ENCODE measurements at regions not wholly inside any gene's neighbourhood (a gene's known extent, or its start where the extent isn't known, plus 50 kb on each side); places are given as distances from the start of the nearest gene placed in this dataset.

DNA sequence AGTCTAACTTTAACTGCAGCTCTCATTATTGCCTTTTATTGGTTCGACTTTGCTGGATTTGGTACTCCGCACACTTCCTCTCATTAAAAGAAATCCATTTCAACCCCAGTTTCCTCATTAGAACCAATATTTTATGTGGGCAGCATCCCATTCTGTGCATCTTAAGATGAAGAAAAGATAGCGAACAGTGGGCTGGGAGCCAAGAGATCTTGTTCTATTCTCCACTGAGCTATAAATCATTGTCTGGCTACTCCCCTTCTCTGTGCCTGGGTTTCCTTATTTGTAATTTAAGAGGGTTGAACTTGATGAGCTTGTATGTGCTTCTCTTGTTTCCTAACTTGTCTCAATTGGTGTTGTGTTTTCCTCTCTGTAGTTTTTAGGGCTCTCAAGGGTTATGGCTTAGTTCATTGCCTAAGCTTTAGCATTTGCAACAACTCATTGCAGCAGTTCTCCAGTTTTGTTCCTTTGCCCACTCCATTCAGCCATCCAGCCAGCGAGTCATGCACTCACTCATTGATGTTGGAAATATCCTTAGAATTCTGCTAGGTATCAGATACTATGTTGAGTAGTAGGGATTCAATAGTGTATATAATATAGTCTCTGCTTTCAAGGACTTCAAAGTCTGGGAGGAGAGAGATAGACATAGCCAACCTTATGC is 273.3 kb upstream of the TNC start:
- Histone ChIP-seq H3K27ac (ENCODE audit: low read depth, low read length) (no peak overlapping the region), H3K4me3 (ENCODE audit: low read depth, low read length) (no peak overlapping the region), H3K36me3 (ENCODE audit: control insufficient read depth, insufficient read depth, low read length) (no peaks in the 10 kb centered on the region), H3K27me3 (ENCODE audit: control insufficient read depth, insufficient read depth, low read length) (no peaks in the 10 kb centered on the region), H3K9ac (ENCODE audit: low read depth, low read length) (no peak overlapping the region), H3K4me1 (ENCODE audit: control insufficient read depth, insufficient read depth, low read length) (no peaks in the 10 kb centered on the region), H3K9me3 (ENCODE audit: control insufficient read depth, insufficient read depth, low read length) (no peaks in the 10 kb centered on the region)

DNA sequence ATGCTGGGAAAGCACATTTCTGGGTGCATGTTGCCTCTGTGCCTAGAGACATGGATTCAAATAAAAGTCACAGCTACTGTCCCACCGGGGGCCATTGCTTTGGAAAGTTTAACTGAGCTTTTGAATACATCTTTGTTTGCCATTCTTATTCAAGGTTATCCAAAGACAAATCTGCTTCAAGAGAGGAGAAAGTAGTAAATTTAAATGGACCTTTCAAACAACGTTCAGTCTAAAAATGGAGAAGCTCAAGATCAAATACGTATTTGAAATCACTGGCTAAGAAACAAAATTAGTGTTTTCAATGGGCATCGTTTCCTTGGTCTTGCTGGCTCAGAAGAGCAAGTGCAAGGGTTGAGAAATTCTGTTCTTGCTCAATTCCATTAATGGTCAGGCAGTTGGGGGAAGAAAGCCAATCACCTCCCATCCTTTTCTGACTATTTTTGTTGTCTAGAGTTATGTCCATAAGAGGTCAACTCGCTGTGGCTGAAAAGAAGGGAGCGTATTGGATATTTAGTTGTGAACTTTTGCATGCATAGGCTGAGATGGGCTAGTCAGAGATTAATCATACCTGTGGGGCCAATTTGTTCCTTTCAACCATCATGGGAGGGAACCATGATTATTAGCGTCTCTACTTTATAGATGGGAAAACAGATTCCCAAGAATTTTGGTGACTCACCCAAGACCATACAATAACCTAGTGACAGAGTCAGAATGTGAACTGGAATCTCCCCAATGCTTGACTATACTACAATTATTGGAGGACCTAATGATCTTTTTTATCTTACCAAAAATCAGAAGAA is 276.2 kb upstream of the TNC start:
- Histone ChIP-seq H3K27ac (ENCODE audit: low read depth, low read length) (no peak overlapping the region), H3K4me3 (ENCODE audit: low read depth, low read length) (no peak overlapping the region), H3K9me3 (ENCODE audit: control insufficient read depth, insufficient read depth, low read length) (no peaks in the 10 kb centered on the region), H3K36me3 (ENCODE audit: control insufficient read depth, insufficient read depth, low read length) (no peaks in the 10 kb centered on the region), H3K9ac (ENCODE audit: low read depth, low read length) (no peak overlapping the region), H3K4me1 (ENCODE audit: control insufficient read depth, insufficient read depth, low read length) (peaks cover 11% of the 10 kb centered on the region), H3K27me3 (ENCODE audit: control insufficient read depth, insufficient read depth, low read length) (no peaks in the 10 kb centered on the region)

DNA sequence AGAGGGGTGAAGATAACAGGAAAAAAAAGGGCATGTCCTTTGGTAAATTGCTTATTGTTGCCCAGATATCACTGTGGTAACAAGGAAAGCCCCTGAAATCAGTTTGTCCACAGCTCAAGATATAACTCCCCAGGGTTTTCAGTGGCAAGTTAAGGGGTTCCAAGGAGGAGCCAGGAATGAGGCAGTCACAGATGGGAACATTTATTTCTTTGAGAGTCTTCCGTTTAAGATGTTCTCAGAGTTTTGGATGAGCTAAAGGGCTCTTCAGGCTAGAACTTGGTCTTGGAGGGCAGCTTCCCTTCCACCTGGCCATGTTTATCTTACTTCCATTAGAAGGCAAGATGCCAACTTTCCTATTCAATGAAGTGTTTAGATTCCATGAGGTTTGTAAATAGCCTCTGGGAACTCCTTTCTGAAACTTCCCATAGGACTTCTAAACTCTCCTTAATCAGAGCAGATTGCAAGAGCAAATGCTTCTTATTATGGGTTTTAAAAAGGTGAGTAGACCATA is 277.6 kb upstream of the TNC start:
- Histone ChIP-seq H3K27ac (ENCODE audit: low read depth, low read length) (no peak overlapping the region), H3K36me3 (ENCODE audit: control insufficient read depth, insufficient read depth, low read length) (no peaks in the 10 kb centered on the region), H3K4me1 (ENCODE audit: control insufficient read depth, insufficient read depth, low read length) (peaks cover 11% of the 10 kb centered on the region), H3K9me3 (ENCODE audit: control insufficient read depth, insufficient read depth, low read length) (no peaks in the 10 kb centered on the region), H3K27me3 (ENCODE audit: control insufficient read depth, insufficient read depth, low read length) (no peaks in the 10 kb centered on the region), H3K9ac (ENCODE audit: low read depth, low read length) (no peak overlapping the region), H3K4me3 (ENCODE audit: low read depth, low read length) (no peak overlapping the region)

DNA sequence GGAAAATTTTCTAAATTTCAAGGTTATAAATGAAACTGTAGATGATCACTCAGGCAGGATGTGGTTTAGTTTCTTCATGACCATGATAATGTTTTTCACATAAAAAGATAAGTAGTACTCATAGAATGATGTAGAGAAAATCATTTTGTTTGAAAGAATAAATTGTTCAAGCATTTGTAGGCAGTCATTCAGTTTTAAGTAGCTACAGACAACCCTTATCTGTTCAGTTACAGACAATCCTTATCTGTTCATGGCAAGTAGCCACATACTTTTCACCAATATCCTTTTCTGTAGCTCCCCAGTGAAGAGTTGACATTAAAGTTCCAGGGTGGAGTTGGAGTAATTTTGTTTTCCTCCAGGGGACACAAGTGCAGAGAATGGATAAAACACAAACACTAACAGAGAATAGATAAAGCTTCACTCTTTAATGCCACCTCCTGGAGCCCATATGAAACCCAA is 278.1 kb upstream of the TNC start:
- Histone ChIP-seq H3K27ac (ENCODE audit: low read depth, low read length) (no peak overlapping the region), H3K36me3 (ENCODE audit: control insufficient read depth, insufficient read depth, low read length) (no peaks in the 10 kb centered on the region), H3K27me3 (ENCODE audit: control insufficient read depth, insufficient read depth, low read length) (no peaks in the 10 kb centered on the region), H3K9me3 (ENCODE audit: control insufficient read depth, insufficient read depth, low read length) (no peaks in the 10 kb centered on the region), H3K4me1 (ENCODE audit: control insufficient read depth, insufficient read depth, low read length) (peaks cover 11% of the 10 kb centered on the region), H3K9ac (ENCODE audit: low read depth, low read length) (no peak overlapping the region), H3K4me3 (ENCODE audit: low read depth, low read length) (no peak overlapping the region)

DNA sequence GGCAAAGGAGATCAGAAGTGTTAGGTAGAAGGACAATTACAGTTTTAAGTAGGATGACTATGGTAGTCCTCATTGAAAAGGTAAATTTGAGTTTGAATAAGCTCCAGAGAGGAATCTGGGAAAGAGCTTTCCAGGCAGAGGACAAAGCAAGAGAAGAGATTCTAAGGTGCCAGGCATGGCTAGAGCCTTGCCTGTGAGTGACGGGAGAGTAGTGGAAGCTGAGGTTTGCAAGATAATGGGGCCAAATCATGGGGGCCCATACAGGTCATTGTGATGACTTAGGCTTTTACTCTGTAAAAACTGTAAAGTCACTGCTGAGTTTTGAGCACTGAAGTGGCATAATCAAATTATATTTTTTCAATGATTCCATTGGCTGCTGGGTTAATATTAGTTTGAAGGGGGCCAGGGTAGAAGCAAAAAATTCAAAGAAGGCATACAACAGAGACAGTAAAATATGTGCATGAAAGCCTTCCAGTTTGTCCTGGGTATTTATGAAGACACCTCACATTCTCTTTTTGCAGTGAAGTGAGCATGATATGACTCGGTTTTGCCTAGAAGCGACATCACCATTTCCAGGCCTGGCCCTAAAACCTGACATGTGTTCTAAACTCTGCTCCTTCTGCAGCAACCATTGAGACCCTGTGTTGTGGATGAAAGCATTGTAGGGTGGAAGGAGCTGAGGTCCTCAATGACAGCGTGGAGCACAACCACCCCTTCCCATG is 279.8 kb upstream of the TNC start:
- no peaks in the 10 kb centered on the region for H3K27me3 ChIP-seq (ENCODE audit: control insufficient read depth, insufficient read depth, low read length)
- no peak overlapping the region for H3K27ac ChIP-seq (ENCODE audit: low read depth, low read length)
- H3K9me3 ChIP-seq (ENCODE audit: control insufficient read depth, insufficient read depth, low read length) = no peaks in the 10 kb centered on the region
- H3K9ac ChIP-seq (ENCODE audit: low read depth, low read length) = no peak overlapping the region
- H3K4me1 ChIP-seq (ENCODE audit: control insufficient read depth, insufficient read depth, low read length) = peaks cover 11% of the 10 kb centered on the region
- no peaks in the 10 kb centered on the region for H3K36me3 ChIP-seq (ENCODE audit: control insufficient read depth, insufficient read depth, low read length)
- H3K4me3 ChIP-seq (ENCODE audit: low read depth, low read length) = no peak overlapping the region

DNA sequence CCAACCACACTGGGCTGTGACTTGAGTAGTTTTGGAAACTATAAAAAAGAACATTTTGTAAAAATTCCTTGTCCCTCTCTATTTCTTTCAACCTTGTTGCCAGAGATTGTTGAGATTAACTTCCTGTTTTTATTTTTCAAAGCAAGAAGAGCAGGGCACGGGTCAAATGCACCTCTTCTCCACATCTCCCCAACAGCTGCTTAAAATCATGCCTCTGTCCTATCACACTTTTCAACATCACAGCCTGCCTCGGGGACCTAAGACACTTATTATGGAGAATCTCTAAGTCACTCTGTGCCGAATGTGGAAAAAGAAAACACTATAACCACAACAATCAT is 280.3 kb upstream of the TNC start:
- H3K27me3 ChIP-seq (ENCODE audit: control insufficient read depth, insufficient read depth, low read length) = no peaks in the 10 kb centered on the region
- H3K9me3 ChIP-seq (ENCODE audit: control insufficient read depth, insufficient read depth, low read length) = no peaks in the 10 kb centered on the region; the same call in 1 of the 2 replicates
- peaks cover 11% of the 10 kb centered on the region for H3K4me1 ChIP-seq (ENCODE audit: control insufficient read depth, insufficient read depth, low read length)

DNA sequence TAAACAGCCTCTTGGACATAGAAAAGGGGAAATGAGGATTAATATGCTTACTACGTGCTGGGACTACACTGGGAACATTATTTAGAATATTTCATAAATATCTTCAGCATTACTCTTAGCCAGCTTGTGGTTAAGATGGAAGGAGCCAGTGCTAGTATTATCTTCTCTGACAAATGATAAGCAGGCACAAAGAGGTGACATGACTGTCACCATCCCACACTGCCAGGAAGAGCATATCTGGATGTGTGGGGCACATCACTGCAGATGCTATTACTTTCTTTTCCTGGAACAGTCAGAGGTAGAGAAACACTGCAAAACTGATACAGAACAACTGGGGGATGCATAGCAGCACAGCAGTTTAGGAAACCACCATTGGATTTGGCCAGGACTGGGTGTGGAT is 281.0 kb upstream of the TNC start:
- peaks cover 11% of the 10 kb centered on the region for H3K4me1 ChIP-seq (ENCODE audit: control insufficient read depth, insufficient read depth, low read length)
- no peak overlapping the region for H3K4me3 ChIP-seq (ENCODE audit: low read depth, low read length)

More for the DNA sequence above, 280.3 kb upstream of the TNC start:
- H3K4me3 ChIP-seq (ENCODE audit: low read depth, low read length) = no peak overlapping the region
- H3K9ac ChIP-seq (ENCODE audit: low read depth, low read length) = no peak overlapping the region
- H3K36me3 ChIP-seq (ENCODE audit: control insufficient read depth, insufficient read depth, low read length) = no peaks in the 10 kb centered on the region
- H3K27ac ChIP-seq (ENCODE audit: low read depth, low read length) = no peak overlapping the region

DNA sequence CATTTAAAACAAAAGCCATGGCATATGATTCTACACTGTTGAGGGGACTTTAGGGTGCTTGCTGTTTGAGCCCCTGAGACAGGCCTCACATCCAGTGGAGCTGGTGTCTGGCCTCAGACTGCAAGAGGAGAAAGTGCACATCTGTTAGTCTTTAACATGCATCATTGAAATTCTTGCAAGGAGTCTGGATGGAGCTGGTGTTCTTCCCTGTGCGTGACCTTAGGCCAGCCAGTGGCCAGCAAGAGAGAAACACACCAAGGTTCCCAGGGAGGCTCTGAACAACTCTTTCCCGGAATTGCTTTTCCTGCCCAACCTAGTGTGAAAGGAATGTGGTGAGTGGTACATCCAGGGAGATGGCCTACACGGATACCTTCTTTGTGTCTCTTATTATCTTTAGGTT is 282.8 kb upstream of the TNC start:
- peaks cover 4% of the 10 kb centered on the region; the same call in 1 of the 2 replicates for H3K9me3 ChIP-seq (ENCODE audit: control insufficient read depth, insufficient read depth, low read length)
- H3K27ac ChIP-seq (ENCODE audit: low read depth, low read length) = no peak overlapping the region
- H3K4me3 ChIP-seq (ENCODE audit: low read depth, low read length) = no peak overlapping the region
- H3K4me1 ChIP-seq (ENCODE audit: control insufficient read depth, insufficient read depth, low read length) = peaks cover 11% of the 10 kb centered on the region
- H3K9ac ChIP-seq (ENCODE audit: low read depth, low read length) = no peak overlapping the region
- H3K27me3 ChIP-seq (ENCODE audit: control insufficient read depth, insufficient read depth, low read length) = no peaks in the 10 kb centered on the region
- no peaks in the 10 kb centered on the region for H3K36me3 ChIP-seq (ENCODE audit: control insufficient read depth, insufficient read depth, low read length)

More for the DNA sequence above, 281.0 kb upstream of the TNC start:
- H3K36me3 ChIP-seq (ENCODE audit: control insufficient read depth, insufficient read depth, low read length) = no peaks in the 10 kb centered on the region
- H3K9ac ChIP-seq (ENCODE audit: low read depth, low read length) = no peak overlapping the region
- no peaks in the 10 kb centered on the region for H3K27me3 ChIP-seq (ENCODE audit: control insufficient read depth, insufficient read depth, low read length)
- no peak overlapping the region for H3K27ac ChIP-seq (ENCODE audit: low read depth, low read length)
- H3K9me3 ChIP-seq (ENCODE audit: control insufficient read depth, insufficient read depth, low read length) = peaks cover 4% of the 10 kb centered on the region; the same call in 1 of the 2 replicates

DNA sequence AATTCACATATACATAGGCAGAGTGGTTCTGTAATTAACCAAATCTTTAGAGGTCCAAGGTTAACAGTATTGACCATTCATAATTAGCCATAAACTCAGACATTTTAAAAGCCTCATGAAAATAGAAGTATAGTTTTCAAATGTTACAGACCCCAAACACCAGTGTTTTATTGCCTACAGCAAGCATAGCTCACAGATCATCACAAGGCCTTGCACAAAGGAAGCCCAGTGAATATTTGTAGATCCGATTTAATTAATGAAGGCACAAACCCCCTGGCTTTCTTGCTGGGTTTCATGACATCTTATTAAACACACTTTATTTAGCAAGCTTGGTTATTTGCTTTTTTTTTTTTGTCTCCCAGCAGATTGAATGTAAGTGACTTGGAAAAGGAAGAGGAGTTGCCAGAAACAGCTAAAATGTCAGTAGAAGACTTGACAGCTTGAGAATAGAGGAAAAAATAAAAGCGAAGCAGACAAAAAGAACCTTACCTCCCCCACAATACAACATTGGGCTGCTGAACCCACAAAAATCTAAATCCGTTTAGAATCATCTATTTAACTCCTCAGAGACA is 283.9 kb upstream of the TNC start:
- Histone ChIP-seq H3K36me3 (ENCODE audit: control insufficient read depth, insufficient read depth, low read length) (no peaks in the 10 kb centered on the region), H3K9me3 (ENCODE audit: control insufficient read depth, insufficient read depth, low read length) (peaks cover 4% of the 10 kb centered on the region; the same call in 1 of the 2 replicates), H3K27ac (ENCODE audit: low read depth, low read length) (no peak overlapping the region), H3K4me1 (ENCODE audit: control insufficient read depth, insufficient read depth, low read length) (peaks cover 11% of the 10 kb centered on the region), H3K4me3 (ENCODE audit: low read depth, low read length) (no peak overlapping the region), H3K27me3 (ENCODE audit: control insufficient read depth, insufficient read depth, low read length) (no peaks in the 10 kb centered on the region), H3K9ac (ENCODE audit: low read depth, low read length) (no peak overlapping the region)

DNA sequence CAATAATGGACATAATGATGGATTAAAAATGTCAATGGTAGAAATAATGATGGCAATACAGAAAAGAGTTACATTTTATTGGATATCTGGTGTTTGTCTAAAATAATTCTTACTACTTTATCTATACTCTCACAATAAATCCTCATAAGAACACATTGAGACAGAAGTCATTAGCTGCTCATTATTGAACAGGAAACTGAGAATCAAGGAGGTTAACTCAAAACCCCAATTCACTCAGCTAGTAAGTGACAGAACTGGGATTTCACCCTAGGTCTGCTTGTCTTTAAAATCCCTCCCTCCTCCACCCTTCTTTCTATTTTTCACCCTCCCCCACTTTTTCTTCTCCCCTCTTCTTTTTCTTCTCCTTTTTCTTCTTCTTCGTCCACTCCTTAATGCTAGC is 285.8 kb upstream of the TNC start:
- H3K36me3 ChIP-seq (ENCODE audit: control insufficient read depth, insufficient read depth, low read length) = no peaks in the 10 kb centered on the region
- H3K4me1 ChIP-seq (ENCODE audit: control insufficient read depth, insufficient read depth, low read length) = no peaks in the 10 kb centered on the region
- no peak overlapping the region for H3K4me3 ChIP-seq (ENCODE audit: low read depth, low read length)
- H3K27me3 ChIP-seq (ENCODE audit: control insufficient read depth, insufficient read depth, low read length) = no peaks in the 10 kb centered on the region
- peaks cover 4% of the 10 kb centered on the region; the same call in 1 of the 2 replicates for H3K9me3 ChIP-seq (ENCODE audit: control insufficient read depth, insufficient read depth, low read length)
- no peak overlapping the region for H3K9ac ChIP-seq (ENCODE audit: low read depth, low read length)
- no peak overlapping the region for H3K27ac ChIP-seq (ENCODE audit: low read depth, low read length)

All from HUES48 (cell line).